COLO668 (cell line): ENCODE measurements at regions not wholly inside any gene's neighbourhood (a gene's known extent, or its start where the extent isn't known, plus 50 kb on each side); places are given as distances from the start of the nearest gene placed in this dataset.
"Not testable (repeated sequence)": the region's sequence is repeated elsewhere in the genome, so short reads cannot be mapped to it uniquely, and the experiment has no call there.

Experiments used
- DNase-seq: peaks from one replicate; lab custom pipeline; 2025; ENCODE audit not compliant: unreplicated experiment; lab: John Stamatoyannopoulos, UW

GRCh38 chr2:20130821-20131645, 79.6 kb upstream of the LAPTM4A start:
- no peak for DNase-seq

DNA sequence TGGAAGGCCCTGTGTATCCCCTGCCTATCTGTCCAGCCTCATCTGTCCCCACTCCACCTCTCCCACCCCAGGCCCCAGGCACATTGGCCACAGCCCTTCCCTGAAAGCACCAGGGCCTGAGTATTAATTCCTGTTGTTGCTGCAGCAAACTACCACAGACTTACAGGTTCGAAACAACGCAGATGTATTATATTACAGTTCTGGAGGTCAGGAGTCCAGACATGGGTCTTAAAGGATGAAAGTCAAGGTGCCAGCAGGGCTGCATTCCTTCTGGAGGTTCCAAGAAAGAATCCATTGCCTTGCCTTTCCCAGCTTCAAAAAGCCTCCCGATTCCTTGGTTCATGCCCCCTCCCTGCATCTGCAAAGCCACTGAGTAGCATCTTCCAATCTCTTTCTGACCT, 78.7 kb upstream of the LAPTM4A start:
- no peak for DNase-seq

- DNase-seq: peak; percentile 78
Observed at GRCh38 chr2:20129331-20130159, 78.1 kb upstream of the LAPTM4A start.

DNA sequence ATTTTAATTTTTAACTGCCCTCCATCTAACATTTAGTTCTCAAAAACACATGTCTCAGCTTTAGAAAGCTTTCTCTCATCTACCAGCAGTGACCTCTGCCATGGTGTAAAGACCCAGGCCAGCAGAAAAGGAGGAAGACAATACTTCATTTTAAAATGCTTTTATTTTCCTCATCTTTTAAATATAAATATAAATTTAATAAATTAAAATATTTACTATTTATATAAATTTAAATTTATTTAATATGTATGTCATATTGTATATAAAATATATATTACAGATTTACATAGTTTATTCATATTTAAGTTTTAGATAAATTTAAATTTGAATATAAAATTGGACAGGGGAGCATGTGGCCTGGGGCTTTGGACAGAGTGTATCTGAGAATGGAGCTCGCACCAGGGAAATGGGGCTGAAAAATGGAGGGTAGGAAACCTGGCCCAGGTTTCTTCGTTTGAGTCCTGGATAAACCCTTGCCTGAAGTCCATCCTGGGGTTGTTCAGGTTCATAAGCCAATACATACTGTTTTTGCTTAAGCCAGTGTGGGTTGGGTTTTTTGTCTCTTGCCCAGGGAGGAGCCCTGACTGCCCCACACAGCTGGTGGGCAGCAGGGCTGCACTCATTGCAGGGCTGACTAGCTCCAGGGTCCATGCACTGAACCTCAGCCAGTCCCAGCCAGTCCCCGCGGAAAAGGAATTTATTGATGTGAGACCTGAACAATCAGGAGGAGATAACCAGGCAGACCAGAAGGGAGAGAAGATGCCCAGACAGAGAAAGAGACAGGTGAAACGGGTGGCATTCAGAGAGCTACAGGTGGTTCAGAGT, 77.3 kb upstream of the LAPTM4A start:
- DNase-seq: no peak

DNA sequence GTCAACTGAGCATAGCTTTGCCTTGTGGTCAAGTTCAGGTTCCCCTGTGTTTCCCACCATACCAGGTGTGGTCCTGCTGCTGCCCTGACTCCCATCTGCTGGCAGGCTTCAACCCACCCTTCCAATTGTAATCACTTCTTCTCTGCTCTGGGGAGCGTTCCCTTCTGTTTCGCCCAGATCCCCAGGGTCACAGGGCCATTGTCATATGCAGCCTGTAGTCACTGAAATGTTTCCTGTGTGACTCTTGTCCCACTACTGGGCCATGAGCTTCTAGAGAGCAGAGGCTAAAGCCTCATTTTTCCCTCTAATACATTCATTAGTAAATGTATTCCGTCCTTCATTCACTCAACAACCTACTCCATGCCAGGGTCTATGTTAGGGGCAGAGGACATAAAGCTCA, 75.0 kb upstream of the LAPTM4A start:
- no peak for DNase-seq

DNA sequence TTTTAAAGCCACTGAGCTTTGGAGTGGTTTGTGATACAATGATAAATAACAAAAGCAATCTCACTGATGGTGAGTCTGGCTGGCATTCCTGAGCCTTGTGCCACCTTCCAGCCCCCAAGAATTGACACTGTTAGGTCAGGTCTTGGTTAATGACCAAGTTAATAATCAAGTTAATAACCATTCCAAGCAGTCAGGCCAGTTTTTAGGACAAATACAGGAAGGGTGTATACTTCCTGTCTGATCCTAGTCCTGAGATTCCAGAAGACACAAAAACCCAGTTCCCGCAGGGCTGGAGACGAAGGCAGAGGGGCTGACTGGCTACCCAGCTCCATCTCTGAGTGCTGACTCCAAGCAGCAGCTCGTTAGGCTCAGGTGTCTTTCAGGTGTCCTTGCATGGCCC, 74.6 kb upstream of the LAPTM4A start:
- no peak for DNase-seq

DNA sequence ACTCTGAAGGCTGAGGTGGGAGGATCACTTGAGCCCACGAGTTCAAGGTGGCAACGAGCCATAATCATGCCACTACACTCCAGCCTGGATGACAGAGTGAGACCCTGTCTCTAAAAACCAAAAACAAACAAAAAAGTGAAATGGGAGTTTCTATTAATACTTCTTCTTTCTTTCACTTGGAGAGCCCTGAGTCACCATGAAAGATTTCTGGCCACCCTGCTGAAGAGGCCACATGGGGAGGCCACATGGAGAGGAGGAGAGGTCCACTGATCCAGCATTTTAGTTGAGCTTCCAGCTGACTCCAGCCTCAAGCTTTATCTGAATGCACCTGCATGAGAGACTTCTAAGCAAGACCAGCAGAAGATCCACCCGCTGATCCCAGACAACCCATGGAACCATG, 74.2 kb upstream of the LAPTM4A start:
- DNase-seq: no peak

- no peak for DNase-seq
Observed at GRCh38 chr2:20125164-20125563, 73.7 kb upstream of the LAPTM4A start.

DNA sequence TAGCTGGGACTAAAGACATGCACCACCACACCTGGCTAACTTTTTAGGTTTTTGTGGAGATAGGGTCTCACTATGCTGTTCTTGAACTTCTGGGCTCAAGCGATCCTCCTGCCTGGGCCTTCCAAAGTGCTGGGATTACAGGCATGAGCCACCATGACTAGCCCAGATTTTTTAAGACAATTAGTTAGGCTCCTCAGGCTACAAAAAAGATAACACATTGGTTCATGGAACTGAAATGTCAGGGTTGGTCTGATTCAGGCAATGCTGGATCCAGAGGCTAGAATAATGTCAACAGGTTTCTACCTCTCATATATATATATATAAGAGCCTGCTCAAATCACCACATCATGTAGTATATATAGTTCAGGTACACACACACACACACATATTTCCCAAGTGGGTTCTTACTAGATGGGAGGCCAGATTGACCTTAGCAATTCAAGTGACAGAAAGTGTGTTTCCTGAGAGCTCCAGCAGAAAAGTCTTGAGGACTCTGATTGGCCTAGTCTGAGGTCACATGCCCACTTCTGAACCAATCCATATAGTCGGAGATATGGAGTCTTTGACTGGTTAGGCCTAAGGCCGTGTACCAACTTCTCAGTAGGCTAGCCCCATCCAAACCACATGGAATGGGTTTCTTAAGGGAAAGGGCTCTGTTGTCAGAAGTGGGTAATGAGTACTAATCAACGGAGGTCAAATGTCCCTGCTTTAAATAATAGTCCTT, 72.6 kb upstream of the LAPTM4A start:
- no peak for DNase-seq

DNA sequence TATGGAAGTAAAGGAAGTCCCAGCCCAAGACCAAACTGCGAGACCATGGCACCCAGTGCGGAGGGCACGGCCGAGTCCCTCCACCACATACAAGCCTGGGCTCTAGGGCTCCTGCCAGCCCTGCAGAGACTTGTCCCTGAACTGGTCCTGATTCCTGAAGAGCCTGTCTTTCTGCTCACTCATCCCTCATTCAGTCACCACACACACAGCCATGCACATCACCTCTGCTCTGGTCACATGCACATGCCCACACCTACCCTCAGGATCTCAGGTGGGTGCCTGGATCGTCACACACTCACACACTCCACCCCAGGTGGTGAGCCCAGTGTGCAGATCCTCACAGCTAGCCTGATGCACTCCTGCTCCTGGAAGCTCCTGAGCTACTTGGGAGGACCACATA, 71.4 kb upstream of the LAPTM4A start:
- no peak for DNase-seq

DNA sequence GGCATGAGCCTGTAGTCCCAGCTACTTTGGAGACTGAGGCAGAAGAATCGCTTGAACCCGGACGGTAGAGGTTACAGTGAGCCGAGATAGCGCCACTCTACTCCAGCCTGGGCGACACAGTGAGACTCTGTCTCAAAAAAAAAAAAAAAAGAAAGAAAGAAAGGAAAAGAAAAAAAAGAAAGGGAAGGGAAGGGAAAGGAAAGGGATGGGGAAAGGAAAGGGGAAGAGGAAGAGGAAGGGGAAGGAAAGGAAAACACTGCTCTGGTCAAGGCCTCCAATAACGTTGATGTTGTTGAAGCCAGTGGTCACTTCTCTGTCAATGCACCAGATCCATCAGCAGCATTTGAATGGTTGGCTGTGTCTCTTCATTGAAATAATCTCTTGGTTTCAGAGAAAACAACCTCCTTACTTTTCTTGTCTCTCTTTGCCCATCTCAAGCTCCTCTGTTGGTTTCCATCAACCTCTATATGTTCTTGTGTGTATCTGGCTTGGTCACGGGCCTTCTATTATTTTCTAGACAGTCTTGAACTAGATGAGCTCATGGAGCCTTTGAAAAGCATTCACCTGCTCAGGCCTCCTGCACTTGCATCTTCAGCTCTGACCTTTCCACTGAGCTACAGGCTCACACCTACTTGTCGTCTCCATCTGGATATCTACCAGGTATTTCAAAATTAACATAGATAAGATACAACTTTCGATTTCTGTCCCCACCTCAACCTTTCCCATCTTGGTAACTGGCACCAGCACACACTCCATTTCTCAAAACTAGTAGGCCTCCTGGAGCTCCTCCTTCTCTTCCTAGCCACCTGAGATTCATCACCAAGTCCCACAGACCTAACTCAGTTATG, 69.4 kb upstream of the LAPTM4A start:
- no peak for DNase-seq

GRCh38 chr2:20118051-20118450, 66.6 kb upstream of the LAPTM4A start:
- no peak for DNase-seq

GRCh38 chr2:20115902-20116301, 64.5 kb upstream of the LAPTM4A start:
- DNase-seq: no peak

GRCh38 chr2:20115374-20115773, 63.9 kb upstream of the LAPTM4A start:
- no peak for DNase-seq

GRCh38 chr2:20113986-20114938, 62.8 kb upstream of the LAPTM4A start:
- no peak for DNase-seq

DNA sequence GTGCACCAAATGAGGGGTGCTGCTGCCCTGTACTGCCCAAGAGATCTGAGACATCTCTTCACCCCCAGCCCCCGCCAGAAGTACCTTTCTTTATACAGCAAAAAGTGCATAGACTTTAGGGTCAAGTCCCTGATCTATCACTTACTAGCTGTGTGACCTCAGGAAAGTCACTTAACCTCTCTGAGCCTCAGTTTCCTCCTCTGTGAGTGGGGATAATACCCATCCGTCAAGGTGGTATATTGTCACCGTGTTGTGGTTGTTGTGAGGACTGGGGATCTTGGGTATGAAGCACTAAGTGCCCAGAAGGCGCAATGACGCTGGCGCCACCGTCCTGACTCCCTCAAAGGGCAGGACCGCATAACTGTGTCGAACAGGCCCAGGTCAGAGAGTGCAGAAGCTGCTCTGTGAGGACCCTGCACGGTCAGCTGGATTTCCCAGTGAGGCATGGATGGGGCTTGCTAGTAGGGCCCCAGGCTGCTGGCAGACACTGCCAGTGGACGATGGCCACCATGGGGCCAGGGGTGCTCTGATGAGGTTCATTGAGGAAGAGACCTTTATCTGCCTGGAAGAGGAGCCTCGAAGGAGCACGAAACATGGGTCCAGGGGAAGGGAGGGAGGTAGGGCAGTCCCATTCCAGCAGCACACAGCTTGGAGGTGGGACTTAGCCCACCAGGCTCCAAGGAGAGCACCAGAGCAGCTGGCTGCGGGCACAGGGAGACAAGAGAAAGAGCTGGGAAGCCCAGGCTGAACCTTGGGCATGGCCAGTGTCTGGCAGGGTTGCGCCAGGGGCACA, 61.8 kb upstream of the LAPTM4A start:
- no peak for DNase-seq

- not testable (repeated sequence) for DNase-seq
Observed at GRCh38 chr2:20112361-20112760, 60.9 kb upstream of the LAPTM4A start.
